GM12865 (cell line): ENCODE measurements at regions not wholly inside any gene's neighbourhood (a gene's known extent, or its start where the extent isn't known, plus 50 kb on each side); places are given as distances from the start of the nearest gene placed in this dataset.

Source experiments
- DNase-seq: peaks from one replicate; pipeline ENCODE4 v3.0.0; 2010; ENCODE audit warnings: low read depth
- H3K4me3 ChIP-seq: 2 replicates; pipeline ENCODE4 v1.5.1; 2011; ENCODE audit warnings: mild to moderate bottlenecking, low read depth, low read length, control low read depth
- CTCF ChIP-seq: IDR thresholded peaks from 2 replicates; pipeline ENCODE4 v1.5.1; 2011; ENCODE audit warnings: low read length, control low read depth, low read depth, inconsistent platforms; ENCODE audit not compliant: insufficient read depth; ENCODE audit errors: missing control alignments

DNA sequence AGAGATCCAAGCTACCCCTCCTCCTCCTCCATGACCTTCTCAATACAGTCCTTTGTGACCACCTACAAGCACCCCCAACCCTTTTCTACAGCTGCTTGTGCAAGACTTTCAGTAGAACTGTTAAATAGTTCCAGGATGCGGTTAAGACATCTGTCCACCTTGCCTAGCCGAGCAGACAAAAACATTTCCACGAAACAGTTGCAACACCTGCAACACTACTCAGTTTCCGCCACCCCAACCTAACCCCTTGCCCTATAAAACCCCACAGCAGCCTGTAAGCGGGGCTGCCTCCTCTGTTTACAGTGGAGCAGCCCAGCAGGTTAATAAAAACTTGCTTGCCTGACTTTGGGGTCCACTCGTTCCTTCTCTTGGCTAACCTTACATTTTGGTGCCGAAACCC, 1803.5 kb upstream of the CDH6 start:
- no peak for TF ChIP-seq CTCF
- no peak overlapping the region for H3K4me3 ChIP-seq
- DNase-seq, result no peak

- H3K4me3 ChIP-seq, result no peak overlapping the region
- DNase-seq, result no peak
- TF ChIP-seq CTCF, result no peak
Observed at GRCh38 chr5:29387384-29387783, 1806.1 kb upstream of the CDH6 start.

DNA sequence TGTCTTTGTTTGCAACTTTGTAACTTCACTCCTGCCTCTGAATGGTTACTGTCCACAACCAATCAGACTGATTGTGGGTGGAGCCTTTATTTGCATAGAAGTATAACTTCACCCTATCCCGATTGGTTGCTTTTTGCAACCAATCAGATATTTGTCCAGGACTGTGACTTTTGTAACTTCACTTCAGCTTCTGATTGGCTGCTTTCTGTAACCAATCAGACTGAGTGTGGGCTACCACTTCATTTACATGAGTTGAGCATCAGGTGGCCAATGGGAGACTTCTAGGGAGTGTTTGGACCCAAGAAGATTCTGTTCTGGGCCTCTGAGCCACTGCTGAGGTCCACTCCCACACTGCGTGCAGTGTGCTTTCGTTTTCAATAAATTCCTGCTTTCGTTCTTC, 1810.7 kb upstream of the CDH6 start:
- no peak for DNase-seq
- no peak for TF ChIP-seq CTCF
- H3K4me3 ChIP-seq, result no peak overlapping the region

DNA sequence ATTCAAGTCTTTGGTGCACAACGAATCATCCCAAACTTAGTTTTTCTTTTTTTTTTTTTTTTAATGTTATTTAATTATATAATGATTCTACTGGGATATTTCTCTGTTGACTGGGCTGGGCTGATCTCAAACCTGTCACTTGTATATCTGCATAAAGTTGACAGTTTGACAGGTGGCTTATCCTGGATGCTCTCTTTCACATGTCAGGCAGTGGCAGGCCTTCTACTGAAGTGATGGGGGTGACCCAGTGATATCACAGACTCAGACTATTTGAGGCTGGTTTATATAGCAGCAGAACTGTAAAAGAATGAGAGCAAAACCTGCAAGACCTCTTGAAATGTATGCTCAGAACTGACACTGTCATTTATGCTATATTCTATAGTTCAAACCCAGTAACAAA, 1813.5 kb upstream of the CDH6 start:
- no peak for DNase-seq
- H3K4me3 ChIP-seq, result no peak overlapping the region
- no peak for TF ChIP-seq CTCF

- H3K4me3 ChIP-seq, result no peak overlapping the region
- DNase-seq, result no peak
- TF ChIP-seq CTCF, result no peak
Observed at GRCh38 chr5:29379619-29380018, 1813.9 kb upstream of the CDH6 start.

- no peak for DNase-seq
- TF ChIP-seq CTCF, result no peak
- no peak overlapping the region for H3K4me3 ChIP-seq
Observed at GRCh38 chr5:29378104-29378503, 1815.4 kb upstream of the CDH6 start.

DNA sequence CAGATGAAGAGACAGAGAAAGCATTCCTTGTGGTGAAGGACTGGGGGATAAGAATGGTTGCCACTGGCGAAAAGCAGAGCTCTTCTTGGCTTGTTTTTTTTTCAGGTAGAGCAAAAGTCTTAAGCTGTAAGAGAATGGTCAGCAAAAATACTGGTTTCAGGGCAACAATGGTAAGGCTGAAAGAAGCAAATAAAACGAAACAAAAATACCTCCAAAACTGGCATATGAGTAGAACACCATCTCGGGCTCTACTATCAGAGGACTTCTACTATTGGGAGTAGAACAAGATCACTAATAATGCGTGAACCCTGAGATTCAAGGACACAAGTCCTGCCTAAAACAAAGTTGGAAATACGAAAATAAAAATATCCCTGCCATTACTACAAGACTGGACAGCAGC, 1823.2 kb upstream of the CDH6 start:
- DNase-seq, result no peak
- H3K4me3 ChIP-seq, result no peak overlapping the region
- TF ChIP-seq CTCF, result no peak
